Endothelial cell of umbilical vein (primary cell): ENCODE measurements at regions not wholly inside any gene's neighbourhood (a gene's known extent, or its start where the extent isn't known, plus 50 kb on each side); places are given as distances from the start of the nearest gene placed in this dataset.

Experiments
- BruUV-seq: library from RNA; stranded (reverse); fragments of 400-500 nt; replicated peaks from 2 replicates; lab custom pipeline; 2021; lab: Mats Ljungman, UMichigan
- CTCF ChIA-PET: fragments of 300-600, 350-600 bp; sonication (Branson Sonifier 250); formaldehyde crosslinking; loops from one replicate; lab custom pipeline; 2021; ENCODE audit warnings: antibody characterized with exemption, inconsistent platforms; lab: Charles Lee
- POLR2A ChIA-PET: fragments of 300-600, 350-600 bp; sonication (Branson Sonifier 250); formaldehyde crosslinking; loops from one replicate; lab custom pipeline; 2021; ENCODE audit warnings: antibody characterized with exemption, inconsistent platforms; lab: Charles Lee
- DNase-seq: peaks from one replicate; pipeline ENCODE4 v3.0.0-alpha.2; 2011; ENCODE audit warnings: low read depth, low spot score
- FAIRE-seq: peaks from 2 replicates; lab custom pipeline; 2011; peaks lifted over from hg19 to GRCh38; lab: Jason Lieb, UNC
- H2AFZ ChIP-seq: 2 replicates; pipeline ENCODE4 v1.6.0; 2012; ENCODE audit warnings: low read depth, low read length, control low read depth, inconsistent platforms
- H3K27ac ChIP-seq: 2 replicates; pipeline ENCODE4 v1.5.1; 2011; ENCODE audit warnings: low read depth, mild to moderate bottlenecking, control low read depth, low read length, moderate library complexity; ENCODE audit not compliant: insufficient read depth
- H3K27me3 ChIP-seq, 2 experiments: 2 replicates each; pipeline versions ENCODE4 v1.6.0 to v1.6.1; 2011; ENCODE audit warnings: low read length in 2 of 2, mixed read lengths in 1 of 2; ENCODE audit not compliant: control insufficient read depth in 2 of 2, insufficient read depth in 2 of 2
- H3K36me3 ChIP-seq, 2 experiments: 2 replicates in 1 of 2; 3 replicates in 1 of 2; pipeline ENCODE4 v1.5.1; 2011; ENCODE audit warnings: low read length in 2 of 2, mild to moderate bottlenecking in 1 of 2, moderate library complexity in 1 of 2; ENCODE audit not compliant: control insufficient read depth in 2 of 2, insufficient read depth in 2 of 2; ENCODE audit errors: extremely low read depth in 1 of 2
- H3K4me1 ChIP-seq: 3 replicates; pipeline ENCODE4 v1.5.1; 2011; ENCODE audit warnings: mild to moderate bottlenecking, low read length; ENCODE audit not compliant: control insufficient read depth, insufficient read depth; ENCODE audit errors: extremely low read depth
- H3K4me2 ChIP-seq: 2 replicates; pipeline ENCODE4 v1.6.1; 2011; ENCODE audit warnings: low read length, control low read depth, mixed read lengths; ENCODE audit not compliant: insufficient read depth
- H3K4me3 ChIP-seq, 3 experiments: fragments of 200-600 bp in 1 of 3; sonication (generic), shearing (Covaris generic) in 1 of 3; replicated peaks in 1 of 3; 2 replicates each; pipeline ENCODE4 v1.5.1; 2011 to 2016; ENCODE audit warnings: control low read depth in 3 of 3, low read length in 3 of 3, mild to moderate bottlenecking in 2 of 3, inconsistent platforms in 1 of 3, low read depth in 1 of 3, moderate library complexity in 1 of 3; ENCODE audit not compliant: insufficient read depth in 1 of 3
- H3K79me2 ChIP-seq: 2 replicates; pipeline ENCODE4 v1.6.0; 2012; ENCODE audit warnings: low read length, inconsistent platforms; ENCODE audit not compliant: control insufficient read depth, insufficient read depth
- H3K9ac ChIP-seq: replicated peaks from 2 replicates; pipeline ENCODE3; 2011; ENCODE audit warnings: low read length, control low read depth; ENCODE audit not compliant: insufficient read depth; ENCODE audit errors: extremely low read depth
- H3K9me1 ChIP-seq: replicated peaks from 3 replicates; pipeline ENCODE4 v1.6.0; 2011; ENCODE audit warnings: mild to moderate bottlenecking, low read length; ENCODE audit not compliant: control insufficient read depth, insufficient read depth; ENCODE audit errors: extremely low read depth
- H3K9me3 ChIP-seq: replicated peaks from 2 replicates; pipeline ENCODE4 v1.5.1; 2012; ENCODE audit warnings: low read length, inconsistent platforms; ENCODE audit not compliant: control insufficient read depth, insufficient read depth
- H4K20me1 ChIP-seq: replicated peaks from 2 replicates; pipeline ENCODE3; 2011; ENCODE audit warnings: mild to moderate bottlenecking, low read length; ENCODE audit not compliant: control insufficient read depth, insufficient read depth; ENCODE audit errors: extremely low read depth
- EZH2 ChIP-seq: IDR thresholded peaks from 2 replicates; pipeline ENCODE4 v1.6.1; 2012; ENCODE audit warnings: borderline replicate concordance, low read depth, mild to moderate bottlenecking, moderate library complexity, low read length, inconsistent platforms; ENCODE audit not compliant: severe bottlenecking
- FOS ChIP-seq: IDR thresholded peaks from 2 replicates; pipeline ENCODE4 v1.6.1; 2011; ENCODE audit warnings: mild to moderate bottlenecking, low read length, moderate library complexity, borderline replicate concordance; ENCODE audit not compliant: insufficient read depth
- GATA2 ChIP-seq: IDR thresholded peaks from 2 replicates; pipeline ENCODE4 v1.7.0; 2011; ENCODE audit warnings: low read depth, mild to moderate bottlenecking, moderate library complexity, mixed read lengths, low read length; ENCODE audit not compliant: insufficient read length, insufficient read depth
- JUN ChIP-seq: IDR thresholded peaks from 2 replicates; pipeline ENCODE4 v1.6.1; 2011; ENCODE audit warnings: borderline replicate concordance, low read depth; ENCODE audit not compliant: insufficient read length, insufficient read depth
- MYC ChIP-seq: IDR thresholded peaks from one replicate; pipeline ENCODE4 v1.6.1; 2011; ENCODE audit warnings: mild to moderate bottlenecking, low read depth, low read length
- POLR2A ChIP-seq: IDR thresholded peaks from 2 replicates; pipeline ENCODE4 v1.6.1; 2012; ENCODE audit warnings: low read depth, mild to moderate bottlenecking, control low read depth, low read length
- POLR2AphosphoS5 ChIP-seq: IDR thresholded peaks from 2 replicates; pipeline ENCODE4 v1.6.1; 2012; ENCODE audit warnings: low read depth, mild to moderate bottlenecking, control low read depth, low read length, moderate library complexity; ENCODE audit not compliant: insufficient read depth
- dilution Hi-C: fragments of 300-500 bp; cut with MboI; formaldehyde crosslinking; loops from one replicate; pipeline ENCODE4 v1.15.0; 2019; ENCODE audit warnings: low sequenced_read_pairs; ENCODE audit not compliant: extremely low pct_ligation_motif_present
- intact Hi-C: fragments of 100-400 bp; cut with micrococcal nuclease; formaldehyde crosslinking; loops from one replicate; pipeline ENCODE4 v1.10.0; 2022
- TF ChIP-seq, protein P1 (sequence below): IDR thresholded peaks from 2 replicates; pipeline ENCODE4 v1.6.1; 2011; ENCODE audit not compliant: insufficient read depth, insufficient read length
- TF ChIP-seq, protein P2 (sequence below), 2 donors: IDR thresholded peaks; 1 replicate in 1 of 2; 2 replicates in 1 of 2; pipeline ENCODE4 v1.5.1; 2011; ENCODE audit warnings: low read length in 2 of 2, mild to moderate bottlenecking in 2 of 2, moderate library complexity in 2 of 2, control low read depth in 1 of 2, inconsistent platforms in 1 of 2, low read depth in 1 of 2; ENCODE audit not compliant: insufficient read depth in 1 of 2; ENCODE audit errors: extremely low read depth in 1 of 2

DNA sequence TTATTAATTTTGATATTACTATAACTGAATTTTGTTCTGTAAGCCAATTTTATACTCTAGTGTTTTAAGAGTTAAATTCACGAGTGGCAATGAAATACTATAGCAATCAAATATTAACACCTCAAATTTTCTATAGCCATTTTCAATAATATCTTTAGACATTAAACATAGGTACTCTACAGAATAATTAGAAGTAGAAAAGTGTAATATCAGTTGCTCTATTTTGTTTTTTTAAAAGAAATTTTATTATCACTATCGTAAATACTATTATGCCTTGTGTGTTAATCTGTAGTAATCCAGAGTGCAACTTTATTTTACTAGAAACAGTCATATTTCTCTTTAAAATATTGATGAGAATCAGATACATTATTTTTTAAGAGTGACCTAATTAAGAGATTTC, 691.2 kb downstream of the USP25 start:
- Histone ChIP-seq H3K36me3 (no peaks in the 10 kb centered on the region), H3K9ac (peak overlapping the region; percentile 94), H3K4me1 (peaks cover 43% of the 10 kb centered on the region), H4K20me1 (no peaks in the 10 kb centered on the region), H3K9me3 (no peaks in the 10 kb centered on the region), H3K79me2 (peaks cover 65% of the 10 kb centered on the region), H3K27ac (peak overlapping the region; percentile 85), H3K27me3 (no peaks in the 10 kb centered on the region), H3K9me1 (no peaks in the 10 kb centered on the region), H3K4me2 (peak overlapping the region; percentile 92), H3K4me3 (peak overlapping the region; percentile 34 to 100 (median 57)), H2AFZ (no peak overlapping the region)
- dilution Hi-C loops (no loop called here), intact Hi-C loops (loop anchor here (2.0 to 10.0 kb wide), 2 partner anchors 338 to 526 kb away; no protein-coding TSS in a partner anchor)
- DNase-seq (peak; percentile 35), FAIRE-seq (no peak)
- BruUV-seq: no TSS peak
- POLR2A ChIA-PET: no interaction called here
- CTCF ChIA-PET: interaction anchor here (2.9 kb wide), 1 partner anchor 227 kb away, joined by 6 read pairs; no protein-coding TSS in a partner anchor
- TF ChIP-seq FOS (no peak), EZH2 (no peak), POLR2AphosphoS5 (no peak), JUN (no peak), POLR2A (no peak)
- TF ChIP-seq, protein P1, sequence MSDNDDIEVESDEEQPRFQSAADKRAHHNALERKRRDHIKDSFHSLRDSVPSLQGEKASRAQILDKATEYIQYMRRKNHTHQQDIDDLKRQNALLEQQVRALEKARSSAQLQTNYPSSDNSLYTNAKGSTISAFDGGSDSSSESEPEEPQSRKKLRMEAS: no peak

DNA sequence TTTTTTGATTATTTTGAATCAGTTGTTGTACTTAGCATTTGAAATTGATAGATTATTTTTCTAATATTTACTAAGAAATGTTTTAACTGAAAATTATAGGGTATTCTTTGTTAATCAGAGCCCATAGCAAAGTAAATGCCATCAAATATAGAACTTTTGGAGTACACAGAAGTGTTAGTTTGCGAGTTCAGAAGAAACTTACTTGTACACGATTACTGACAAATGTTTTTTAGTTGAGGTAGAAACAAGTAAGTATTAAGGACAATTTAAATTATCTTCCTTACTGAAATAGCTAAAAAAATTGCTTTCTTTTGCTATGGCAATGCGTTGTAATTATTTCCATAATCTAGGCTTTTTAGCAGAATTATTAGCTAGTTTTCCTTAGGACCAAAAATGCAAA, 692.2 kb downstream of the USP25 start:
- intact Hi-C loops: loop anchor here (2.0 to 10.0 kb wide), 2 partner anchors 339 to 527 kb away; no protein-coding TSS in a partner anchor
- H3K9me3 ChIP-seq: no peaks in the 10 kb centered on the region
- H3K9ac ChIP-seq: peak overlapping the region; percentile 94
- no peaks in the 10 kb centered on the region for H3K27me3 ChIP-seq
- H4K20me1 ChIP-seq: no peaks in the 10 kb centered on the region
- TF ChIP-seq MYC: no peak
- no peak for TF ChIP-seq POLR2A
- TF ChIP-seq GATA2: no peak
- no peak for TF ChIP-seq EZH2
- no peak for TF ChIP-seq FOS
- TF ChIP-seq, protein P2, sequence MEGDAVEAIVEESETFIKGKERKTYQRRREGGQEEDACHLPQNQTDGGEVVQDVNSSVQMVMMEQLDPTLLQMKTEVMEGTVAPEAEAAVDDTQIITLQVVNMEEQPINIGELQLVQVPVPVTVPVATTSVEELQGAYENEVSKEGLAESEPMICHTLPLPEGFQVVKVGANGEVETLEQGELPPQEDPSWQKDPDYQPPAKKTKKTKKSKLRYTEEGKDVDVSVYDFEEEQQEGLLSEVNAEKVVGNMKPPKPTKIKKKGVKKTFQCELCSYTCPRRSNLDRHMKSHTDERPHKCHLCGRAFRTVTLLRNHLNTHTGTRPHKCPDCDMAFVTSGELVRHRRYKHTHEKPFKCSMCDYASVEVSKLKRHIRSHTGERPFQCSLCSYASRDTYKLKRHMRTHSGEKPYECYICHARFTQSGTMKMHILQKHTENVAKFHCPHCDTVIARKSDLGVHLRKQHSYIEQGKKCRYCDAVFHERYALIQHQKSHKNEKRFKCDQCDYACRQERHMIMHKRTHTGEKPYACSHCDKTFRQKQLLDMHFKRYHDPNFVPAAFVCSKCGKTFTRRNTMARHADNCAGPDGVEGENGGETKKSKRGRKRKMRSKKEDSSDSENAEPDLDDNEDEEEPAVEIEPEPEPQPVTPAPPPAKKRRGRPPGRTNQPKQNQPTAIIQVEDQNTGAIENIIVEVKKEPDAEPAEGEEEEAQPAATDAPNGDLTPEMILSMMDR (IDR thresholded peaks at IDR 0.05; ENCODE audit: extremely low read depth in 1 of 2, insufficient read depth in 1 of 2, low read depth in 1 of 2, low read length in 2 of 2): no peak
- TF ChIP-seq, protein P1: no peak
- TF ChIP-seq JUN: no peak
- TF ChIP-seq POLR2AphosphoS5: no peak
- peak overlapping the region; percentile 92 for H3K4me2 ChIP-seq
- H3K79me2 ChIP-seq: peaks cover 75% of the 10 kb centered on the region
- ChIA-PET POLR2A (no interaction called here), CTCF (interaction anchor here (0.8 kb wide), 1 partner anchor 10 kb away, joined by 3 read pairs; no protein-coding TSS in a partner anchor)
- H2AFZ ChIP-seq: no peak overlapping the region
- DNase-seq (no peak), FAIRE-seq (no peak)
- H3K27ac ChIP-seq: peak overlapping the region; percentile 85
- no peaks in the 10 kb centered on the region for H3K36me3 ChIP-seq
- H3K9me1 ChIP-seq: no peaks in the 10 kb centered on the region
- dilution Hi-C loops: no loop called here
- H3K4me1 ChIP-seq: peaks cover 52% of the 10 kb centered on the region
- no TSS peak for BruUV-seq
- peak overlapping the region; percentile 34 to 100 (median 57) for H3K4me3 ChIP-seq
